H1 (cell line): ENCODE measurements at regions not wholly inside any gene's neighbourhood (a gene's known extent, or its start where the extent isn't known, plus 50 kb on each side); places are given as distances from the start of the nearest gene placed in this dataset.

Source experiments
- ASH2L ChIP-seq: fragments of 200-600, 300-600 bp; sonication (generic); IDR thresholded peaks from one replicate; pipeline ENCODE4 v1.7.1; 2017; ENCODE audit warnings: low read length
- BRCA1 ChIP-seq: IDR thresholded peaks from 2 replicates; pipeline ENCODE4 v1.6.1; 2012; ENCODE audit warnings: low read depth, low read length, improper control_type of control experiment
- EP300 ChIP-seq, 2 experiments: IDR thresholded peaks; 1 replicate in 1 of 2; 2 replicates in 1 of 2; pipeline ENCODE4 v1.6.1; 2011 to 2012; ENCODE audit warnings: low read depth in 2 of 2, low read length in 2 of 2, mild to moderate bottlenecking in 2 of 2, borderline replicate concordance in 1 of 2, inconsistent platforms in 1 of 2, moderate library complexity in 1 of 2
- EZH2 ChIP-seq: fragments of 200-600 bp; sonication (generic); IDR thresholded peaks from 2 replicates; pipeline ENCODE4 v1.7.1; 2012; ENCODE audit warnings: low read depth, mild to moderate bottlenecking, moderate library complexity, low read length, inconsistent platforms; ENCODE audit not compliant: severe bottlenecking
- FOSL1 ChIP-seq: IDR thresholded peaks from 2 replicates; pipeline ENCODE4 v1.6.1; 2011; ENCODE audit warnings: mild to moderate bottlenecking, low read depth, low read length, moderate library complexity; ENCODE audit not compliant: insufficient read depth
- GABPA ChIP-seq: IDR thresholded peaks from 2 replicates; pipeline ENCODE4 v1.6.1; 2011; ENCODE audit warnings: mild to moderate bottlenecking, low read length, moderate library complexity, borderline replicate concordance; ENCODE audit not compliant: insufficient read depth
- GTF2F1 ChIP-seq: IDR thresholded peaks from 2 replicates; pipeline ENCODE4 v1.6.1; 2012; ENCODE audit warnings: low read depth, low read length, improper control_type of control experiment, borderline replicate concordance
- HDAC2 ChIP-seq, 2 experiments: fragments of 300-600 bp in 1 of 2; sonication (generic) in 1 of 2; IDR thresholded peaks; 2 replicates each; pipeline ENCODE4 v1.6.1; 2011 to 2012; ENCODE audit warnings: low read depth in 2 of 2, low read length in 2 of 2, mild to moderate bottlenecking in 2 of 2, moderate library complexity in 2 of 2, borderline replicate concordance in 1 of 2, inconsistent platforms in 1 of 2
- POLR2A ChIP-seq, 2 experiments: IDR thresholded peaks; 1 replicate in 1 of 2; 2 replicates in 1 of 2; pipeline ENCODE4 v1.6.1; 2011; ENCODE audit warnings: low read depth in 2 of 2, low read length in 2 of 2, mild to moderate bottlenecking in 2 of 2; ENCODE audit errors: control extremely low read depth in 1 of 2
- RBBP5 ChIP-seq: IDR thresholded peaks from 2 replicates; pipeline ENCODE4 v1.7.1; 2012; ENCODE audit warnings: low read depth, mild to moderate bottlenecking, inconsistent platforms, low read length, moderate library complexity, borderline replicate concordance
- SRF ChIP-seq: IDR thresholded peaks from 2 replicates; pipeline ENCODE4 v1.6.1; 2011; ENCODE audit warnings: mild to moderate bottlenecking, low read depth, low read length, moderate library complexity
- YY1 ChIP-seq: IDR thresholded peaks from 2 replicates; pipeline ENCODE4 v1.6.1; 2011; ENCODE audit warnings: low read depth, mild to moderate bottlenecking, low read length
- TF ChIP-seq, protein P1 (sequence below), 3 experiments: IDR thresholded peaks; 1 replicate in 2 of 3; 2 replicates in 1 of 3; pipeline versions ENCODE4 v1.5.1 to v1.6.1; 2011; ENCODE audit warnings: low read length in 3 of 3, mild to moderate bottlenecking in 3 of 3, inconsistent platforms in 2 of 3, low read depth in 1 of 3, moderate library complexity in 1 of 3; ENCODE audit not compliant: insufficient read depth in 1 of 3; ENCODE audit errors: control extremely low read depth in 1 of 3
- TF ChIP-seq, protein P2 (sequence below): IDR thresholded peaks from 2 replicates; pipeline ENCODE4 v1.6.1; 2011; ENCODE audit warnings: low read length, improper control_type of control experiment

DNA sequence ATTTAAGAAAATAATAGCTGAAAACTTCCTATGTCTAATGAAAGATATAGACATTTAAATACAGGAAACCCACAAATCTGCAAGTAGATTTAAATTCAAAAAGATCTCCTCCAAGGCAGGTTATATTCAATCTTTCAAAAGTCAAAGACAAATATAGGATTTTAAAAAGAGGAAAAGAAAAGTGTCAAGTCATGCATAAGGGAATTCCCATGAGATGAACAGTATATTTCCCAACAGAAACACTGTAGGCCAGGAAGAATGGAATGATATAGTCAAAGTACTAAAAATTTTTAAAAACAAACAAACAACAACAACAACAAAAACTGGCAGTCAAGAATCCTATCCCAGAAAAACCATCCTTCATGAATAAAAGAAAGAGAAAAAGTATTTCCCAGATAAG lies 806.5 kb upstream of the BRINP3 start:
- TF ChIP-seq, protein P1, sequence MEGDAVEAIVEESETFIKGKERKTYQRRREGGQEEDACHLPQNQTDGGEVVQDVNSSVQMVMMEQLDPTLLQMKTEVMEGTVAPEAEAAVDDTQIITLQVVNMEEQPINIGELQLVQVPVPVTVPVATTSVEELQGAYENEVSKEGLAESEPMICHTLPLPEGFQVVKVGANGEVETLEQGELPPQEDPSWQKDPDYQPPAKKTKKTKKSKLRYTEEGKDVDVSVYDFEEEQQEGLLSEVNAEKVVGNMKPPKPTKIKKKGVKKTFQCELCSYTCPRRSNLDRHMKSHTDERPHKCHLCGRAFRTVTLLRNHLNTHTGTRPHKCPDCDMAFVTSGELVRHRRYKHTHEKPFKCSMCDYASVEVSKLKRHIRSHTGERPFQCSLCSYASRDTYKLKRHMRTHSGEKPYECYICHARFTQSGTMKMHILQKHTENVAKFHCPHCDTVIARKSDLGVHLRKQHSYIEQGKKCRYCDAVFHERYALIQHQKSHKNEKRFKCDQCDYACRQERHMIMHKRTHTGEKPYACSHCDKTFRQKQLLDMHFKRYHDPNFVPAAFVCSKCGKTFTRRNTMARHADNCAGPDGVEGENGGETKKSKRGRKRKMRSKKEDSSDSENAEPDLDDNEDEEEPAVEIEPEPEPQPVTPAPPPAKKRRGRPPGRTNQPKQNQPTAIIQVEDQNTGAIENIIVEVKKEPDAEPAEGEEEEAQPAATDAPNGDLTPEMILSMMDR (IDR thresholded peaks at IDR 0.05; ENCODE audit: control extremely low read depth in 1 of 3, insufficient read depth in 1 of 3, low read depth in 1 of 3, low read length in 3 of 3), result no peak
- no peak for TF ChIP-seq EP300 (IDR thresholded peaks at IDR 0.05; ENCODE audit: borderline replicate concordance in 1 of 2, low read depth in 2 of 2, low read length in 2 of 2)
- no peak for TF ChIP-seq FOSL1
- TF ChIP-seq BRCA1, result no peak
- no peak for TF ChIP-seq EZH2
- TF ChIP-seq YY1, result no peak
- TF ChIP-seq ASH2L, result no peak
- no peak for TF ChIP-seq GTF2F1
- TF ChIP-seq GABPA, result no peak
- TF ChIP-seq POLR2A (IDR thresholded peaks at IDR 0.05; ENCODE audit: control extremely low read depth in 1 of 2, low read depth in 2 of 2, low read length in 2 of 2), result no peak
- no peak for TF ChIP-seq SRF
- TF ChIP-seq RBBP5, result no peak
- TF ChIP-seq HDAC2 (IDR thresholded peaks at IDR 0.05; ENCODE audit: borderline replicate concordance in 1 of 2, low read depth in 2 of 2, low read length in 2 of 2), result no peak
- TF ChIP-seq, protein P2, sequence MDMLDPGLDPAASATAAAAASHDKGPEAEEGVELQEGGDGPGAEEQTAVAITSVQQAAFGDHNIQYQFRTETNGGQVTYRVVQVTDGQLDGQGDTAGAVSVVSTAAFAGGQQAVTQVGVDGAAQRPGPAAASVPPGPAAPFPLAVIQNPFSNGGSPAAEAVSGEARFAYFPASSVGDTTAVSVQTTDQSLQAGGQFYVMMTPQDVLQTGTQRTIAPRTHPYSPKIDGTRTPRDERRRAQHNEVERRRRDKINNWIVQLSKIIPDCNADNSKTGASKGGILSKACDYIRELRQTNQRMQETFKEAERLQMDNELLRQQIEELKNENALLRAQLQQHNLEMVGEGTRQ, result no peak
